DND-41 (cell line): ENCODE measurements at regions not wholly inside any gene's neighbourhood (a gene's known extent, or its start where the extent isn't known, plus 50 kb on each side); places are given as distances from the start of the nearest gene placed in this dataset.
"Not testable (repeated sequence)": the region's sequence is repeated elsewhere in the genome, so short reads cannot be mapped to it uniquely, and the experiment has no call there.

Source experiments
- ATAC-seq: fragments of 200-7000 bp; cut with Tn5 transposase; 3 replicates; pipeline ENCODE4 v1.9.1; 2021; ENCODE audit warnings: low read depth; ENCODE audit not compliant: insufficient read depth
- DNase-seq: peaks from one replicate; pipeline ENCODE4 v3.0.0-alpha.2; 2020
- H2AFZ ChIP-seq: 2 replicates; pipeline ENCODE4 v1.6.0; 2012; ENCODE audit warnings: low read depth, low read length
- H3K27ac ChIP-seq: 2 replicates; pipeline ENCODE4 v1.5.1; 2012; ENCODE audit warnings: low read length, inconsistent platforms
- H3K27me3 ChIP-seq: fragments of 200-600 bp; sonication (generic); 2 replicates; pipeline ENCODE4 v1.6.0; 2012; ENCODE audit warnings: low read length, mild to moderate bottlenecking, inconsistent platforms; ENCODE audit not compliant: insufficient read depth, poor library complexity
- H3K36me3 ChIP-seq: 2 replicates; pipeline ENCODE4 v1.5.1; 2012; ENCODE audit warnings: low read length, inconsistent platforms; ENCODE audit not compliant: insufficient read depth
- H3K4me1 ChIP-seq: 2 replicates; pipeline ENCODE4 v1.5.1; 2012; ENCODE audit warnings: mild to moderate bottlenecking, low read length; ENCODE audit not compliant: insufficient read depth
- H3K4me2 ChIP-seq: 2 replicates; pipeline ENCODE4 v1.6.0; 2012; ENCODE audit warnings: mild to moderate bottlenecking, moderate library complexity, low read length, inconsistent platforms; ENCODE audit not compliant: insufficient read depth
- H3K4me3 ChIP-seq, 2 experiments: fragments of 200-600 bp in 1 of 2; shearing (Covaris generic) in 1 of 2; 2 replicates each; pipeline ENCODE4 v1.5.1; 2012 to 2016; ENCODE audit warnings: inconsistent platforms in 2 of 2, low read length in 2 of 2, mild to moderate bottlenecking in 2 of 2, low read depth in 1 of 2, moderate library complexity in 1 of 2
- H3K79me2 ChIP-seq: 2 replicates; pipeline ENCODE4 v1.6.0; 2012; ENCODE audit warnings: low read length, inconsistent platforms; ENCODE audit not compliant: insufficient read depth
- H3K9ac ChIP-seq: 2 replicates; pipeline ENCODE4 v1.6.0; 2012; ENCODE audit warnings: low read depth, mild to moderate bottlenecking, inconsistent platforms, low read length, moderate library complexity
- H3K9me3 ChIP-seq: 2 replicates; pipeline ENCODE4 v1.5.1; 2012; ENCODE audit warnings: low read length, moderate library complexity, mild to moderate bottlenecking, inconsistent platforms; ENCODE audit not compliant: insufficient read depth, severe bottlenecking
- H4K20me1 ChIP-seq: 2 replicates; pipeline ENCODE4 v1.6.0; 2012; ENCODE audit warnings: low read length; ENCODE audit not compliant: insufficient read depth
- CTCF ChIP-seq: IDR thresholded peaks from 2 replicates; pipeline ENCODE4 v1.5.1; 2012; ENCODE audit warnings: borderline replicate concordance, low read length, moderate library complexity, mild to moderate bottlenecking; ENCODE audit not compliant: poor library complexity, severe bottlenecking; ENCODE audit errors: extremely low read depth
- EZH2 ChIP-seq: IDR thresholded peaks from 3 replicates; pipeline ENCODE4 v1.6.1; 2012; ENCODE audit warnings: borderline replicate concordance, low read depth, mild to moderate bottlenecking, moderate library complexity, low read length, inconsistent platforms; ENCODE audit not compliant: severe bottlenecking

- no peaks in the 10 kb centered on the region for H3K9me3 ChIP-seq
- H3K4me3 ChIP-seq = no peak overlapping the region
- TF ChIP-seq EZH2 (no peak), CTCF (no peak)
- peaks cover 6% of the 10 kb centered on the region for H3K27me3 ChIP-seq
- no peak overlapping the region for H3K9ac ChIP-seq
- no peaks in the 10 kb centered on the region for H3K4me1 ChIP-seq
- no peak overlapping the region for H2AFZ ChIP-seq
- H3K36me3 ChIP-seq = no peaks in the 10 kb centered on the region
- ATAC-seq = no peak
- H3K79me2 ChIP-seq = no peaks in the 10 kb centered on the region
- H4K20me1 ChIP-seq = no peaks in the 10 kb centered on the region
- no peak overlapping the region for H3K27ac ChIP-seq
- H3K4me2 ChIP-seq = no peak overlapping the region
- DNase-seq = no peak
Measured at GRCh38 chr11:114799476-114799875, 121.1 kb downstream of the NXPE2 start.

GRCh38 chr11:114801773-114802172 lies 123.4 kb downstream of the NXPE2 start:
- no peak overlapping the region for H2AFZ ChIP-seq
- no peaks in the 10 kb centered on the region for H3K36me3 ChIP-seq
- H4K20me1 ChIP-seq = no peaks in the 10 kb centered on the region
- H3K27me3 ChIP-seq = peaks cover 3% of the 10 kb centered on the region
- no peak for TF ChIP-seq CTCF
- TF ChIP-seq EZH2 = no peak
- no peak overlapping the region for H3K9ac ChIP-seq
- no peak overlapping the region for H3K4me3 ChIP-seq
- H3K79me2 ChIP-seq = no peaks in the 10 kb centered on the region
- no peak overlapping the region for H3K27ac ChIP-seq
- H3K4me2 ChIP-seq = no peak overlapping the region
- DNase-seq (no peak), ATAC-seq (no peak)
- H3K4me1 ChIP-seq = no peaks in the 10 kb centered on the region
- no peaks in the 10 kb centered on the region for H3K9me3 ChIP-seq

GRCh38 chr11:114802878-114803277 lies 124.6 kb downstream of the NXPE2 start:
- Histone ChIP-seq H3K4me1 (no peaks in the 10 kb centered on the region), H3K9ac (no peak overlapping the region), H2AFZ (no peak overlapping the region), H4K20me1 (no peaks in the 10 kb centered on the region), H3K4me2 (no peak overlapping the region), H3K9me3 (no peaks in the 10 kb centered on the region), H3K27me3 (peaks cover 3% of the 10 kb centered on the region), H3K27ac (no peak overlapping the region), H3K36me3 (no peaks in the 10 kb centered on the region), H3K79me2 (no peaks in the 10 kb centered on the region), H3K4me3 (no peak overlapping the region)
- ATAC-seq (no peak), DNase-seq (no peak)
- TF ChIP-seq EZH2 (no peak), CTCF (no peak)

- H3K4me1 ChIP-seq, H3K79me2 ChIP-seq, H3K9ac ChIP-seq, H3K27ac ChIP-seq, H3K36me3 ChIP-seq, H3K9me3 ChIP-seq, H3K27me3 ChIP-seq, H3K4me2 ChIP-seq, DNase-seq, H4K20me1 ChIP-seq, H2AFZ ChIP-seq, ATAC-seq, H3K4me3 ChIP-seq: not testable (repeated sequence)
Measured at GRCh38 chr11:114805431-114805830, 127.1 kb downstream of the NXPE2 start.
